ENCODE measurements at regions not wholly inside any gene's neighbourhood (a gene's known extent, or its start where the extent isn't known, plus 50 kb on each side); places are given as distances from the start of the nearest gene placed in this dataset.

DNA sequence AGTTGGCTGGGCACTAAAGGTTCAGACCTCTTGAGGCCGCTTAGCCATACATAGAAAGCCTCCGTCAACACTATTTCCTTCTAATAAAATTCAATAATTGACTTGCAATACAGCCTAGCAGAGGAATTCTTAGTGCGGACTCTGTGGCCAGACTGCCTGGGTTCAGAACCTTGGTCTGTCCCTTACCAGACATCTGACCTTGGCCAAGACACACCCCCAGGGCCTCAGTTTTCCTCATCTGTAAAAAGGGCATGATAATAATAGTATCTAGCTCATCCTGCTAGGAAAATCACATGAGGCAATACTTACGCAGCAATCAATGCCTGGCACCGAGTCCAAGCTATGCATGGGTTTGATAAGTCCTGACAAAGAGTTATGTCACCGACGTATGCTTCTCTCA, 148.2 kb upstream of the SOD1 start:
- TF ChIP-seq, protein P1, sequence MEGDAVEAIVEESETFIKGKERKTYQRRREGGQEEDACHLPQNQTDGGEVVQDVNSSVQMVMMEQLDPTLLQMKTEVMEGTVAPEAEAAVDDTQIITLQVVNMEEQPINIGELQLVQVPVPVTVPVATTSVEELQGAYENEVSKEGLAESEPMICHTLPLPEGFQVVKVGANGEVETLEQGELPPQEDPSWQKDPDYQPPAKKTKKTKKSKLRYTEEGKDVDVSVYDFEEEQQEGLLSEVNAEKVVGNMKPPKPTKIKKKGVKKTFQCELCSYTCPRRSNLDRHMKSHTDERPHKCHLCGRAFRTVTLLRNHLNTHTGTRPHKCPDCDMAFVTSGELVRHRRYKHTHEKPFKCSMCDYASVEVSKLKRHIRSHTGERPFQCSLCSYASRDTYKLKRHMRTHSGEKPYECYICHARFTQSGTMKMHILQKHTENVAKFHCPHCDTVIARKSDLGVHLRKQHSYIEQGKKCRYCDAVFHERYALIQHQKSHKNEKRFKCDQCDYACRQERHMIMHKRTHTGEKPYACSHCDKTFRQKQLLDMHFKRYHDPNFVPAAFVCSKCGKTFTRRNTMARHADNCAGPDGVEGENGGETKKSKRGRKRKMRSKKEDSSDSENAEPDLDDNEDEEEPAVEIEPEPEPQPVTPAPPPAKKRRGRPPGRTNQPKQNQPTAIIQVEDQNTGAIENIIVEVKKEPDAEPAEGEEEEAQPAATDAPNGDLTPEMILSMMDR (IDR thresholded peaks at IDR 0.05; ENCODE audit: insufficient read depth, low read depth, low read length) = no peak
- TF ChIP-seq EZH2 (IDR thresholded peaks at IDR 0.05; ENCODE audit: insufficient read depth, low read length) = no peak

Data from astrocyte (in vitro differentiated cells and primary cell).